ENCODE measurements at regions not wholly inside any gene's neighbourhood (a gene's known extent, or its start where the extent isn't known, plus 50 kb on each side); places are given as distances from the start of the nearest gene placed in this dataset.

GRCh38 chr4:101630319-101630986, 160.1 kb upstream of the BANK1 start:
- H3K4me1 ChIP-seq (ENCODE audit: control insufficient read depth, extremely low read depth, insufficient read depth, low read length) = no peaks in the 10 kb centered on the region
- H3K27ac ChIP-seq (ENCODE audit: control insufficient read depth, insufficient read depth, low read length) = no peak overlapping the region
- TF ChIP-seq CTCF (optimal IDR thresholded peaks at IDR 0.05 in 1 of 3, IDR thresholded peaks at IDR 0.05 in 1 of 3, conservative IDR thresholded peaks at IDR 0.05 in 1 of 3; ENCODE audit: extremely low read depth in 1 of 3, insufficient read depth in 2 of 3, low read length in 3 of 3) (no peak), EZH2 (IDR thresholded peaks at IDR 0.05; ENCODE audit: low read length) (no peak)
- no peaks in the 10 kb centered on the region for H3K36me3 ChIP-seq (ENCODE audit: control insufficient read depth in 2 of 2, extremely low read depth in 1 of 2, insufficient read depth in 2 of 2, low read length in 2 of 2)
- H2AFZ ChIP-seq (ENCODE audit: control insufficient read depth, low read length) = no peak overlapping the region
- no peaks in the 10 kb centered on the region for H4K20me1 ChIP-seq (ENCODE audit: control insufficient read depth, extremely low read depth, insufficient read depth, low read length)
- no peaks in the 10 kb centered on the region for H3K79me2 ChIP-seq (ENCODE audit: control insufficient read depth, insufficient read depth, low read length)
- H3K9me3 ChIP-seq (ENCODE audit: control insufficient read depth, low read depth, low read length) = no peaks in the 10 kb centered on the region
- no peaks in the 10 kb centered on the region for H3K9me1 ChIP-seq (ENCODE audit: control insufficient read depth, extremely low read depth, insufficient read depth, low read length)
- H3K9ac ChIP-seq (ENCODE audit: control insufficient read depth, extremely low read depth, insufficient read depth, low read length) = no peak overlapping the region
- dilution Hi-C loops (cut with MboI; ENCODE audit: extremely low pct_ligation_motif_present, low sequenced_read_pairs) = no loop called here
- FAIRE-seq = no peak
- no peak for DNase-seq (ENCODE audit: low read depth, low spot score)
- H3K4me2 ChIP-seq (ENCODE audit: control insufficient read depth, extremely low read depth, insufficient read depth, low read depth, low read length) = no peak overlapping the region
- no peak overlapping the region for H3K4me3 ChIP-seq (ENCODE audit: control insufficient read depth in 2 of 3, extremely low read depth in 1 of 3, insufficient read depth in 2 of 3, low read depth in 1 of 3, low read length in 3 of 3)
- H3K27me3 ChIP-seq (ENCODE audit: control insufficient read depth, extremely low read depth, insufficient read depth, low read length) = no peaks in the 10 kb centered on the region

- Histone ChIP-seq H3K9me3 (ENCODE audit: control insufficient read depth, low read depth, low read length) (no peaks in the 10 kb centered on the region), H3K27me3 (ENCODE audit: control insufficient read depth, extremely low read depth, insufficient read depth, low read length) (no peaks in the 10 kb centered on the region), H2AFZ (ENCODE audit: control insufficient read depth, low read length) (peak overlapping the region; percentile 61), H3K79me2 (ENCODE audit: control insufficient read depth, insufficient read depth, low read length) (no peaks in the 10 kb centered on the region), H3K36me3 (ENCODE audit: control insufficient read depth in 2 of 2, extremely low read depth in 1 of 2, insufficient read depth in 2 of 2, low read length in 2 of 2) (no peaks in the 10 kb centered on the region), H3K27ac (ENCODE audit: control insufficient read depth, insufficient read depth, low read length) (no peak overlapping the region), H3K9me1 (ENCODE audit: control insufficient read depth, extremely low read depth, insufficient read depth, low read length) (no peaks in the 10 kb centered on the region), H3K9ac (ENCODE audit: control insufficient read depth, extremely low read depth, insufficient read depth, low read length) (no peak overlapping the region), H3K4me2 (ENCODE audit: control insufficient read depth, extremely low read depth, insufficient read depth, low read depth, low read length) (peak overlapping the region; percentile 17), H3K4me1 (ENCODE audit: control insufficient read depth, extremely low read depth, insufficient read depth, low read length) (no peaks in the 10 kb centered on the region), H4K20me1 (ENCODE audit: control insufficient read depth, extremely low read depth, insufficient read depth, low read length) (no peaks in the 10 kb centered on the region), H3K4me3 (ENCODE audit: control insufficient read depth in 2 of 3, extremely low read depth in 1 of 3, insufficient read depth in 2 of 3, low read depth in 1 of 3, low read length in 3 of 3) (peak overlapping the region in 1 of 3 experiments; percentile 21)
- DNase-seq (ENCODE audit: low read depth, low spot score) = no peak
- TF ChIP-seq CTCF (optimal IDR thresholded peaks at IDR 0.05 in 1 of 3, IDR thresholded peaks at IDR 0.05 in 1 of 3, conservative IDR thresholded peaks at IDR 0.05 in 1 of 3; ENCODE audit: extremely low read depth in 1 of 3, insufficient read depth in 2 of 3, low read length in 3 of 3) (no peak), EZH2 (IDR thresholded peaks at IDR 0.05; ENCODE audit: low read length) (no peak)
- dilution Hi-C loops (cut with MboI; ENCODE audit: extremely low pct_ligation_motif_present, low sequenced_read_pairs) = no loop called here
- no peak for FAIRE-seq
Observed at GRCh38 chr4:101621120-101621519, 169.4 kb upstream of the BANK1 start.
